NCI-H128 (cell line): ENCODE measurements at regions not wholly inside any gene's neighbourhood (a gene's known extent, or its start where the extent isn't known, plus 50 kb on each side); places are given as distances from the start of the nearest gene placed in this dataset.
"Not testable (repeated sequence)": the region's sequence is repeated elsewhere in the genome, so short reads cannot be mapped to it uniquely, and the experiment has no call there.

Experiments used
- DNase-seq: peaks from one replicate; lab custom pipeline; 2025; ENCODE audit not compliant: unreplicated experiment; lab: John Stamatoyannopoulos, UW

DNA sequence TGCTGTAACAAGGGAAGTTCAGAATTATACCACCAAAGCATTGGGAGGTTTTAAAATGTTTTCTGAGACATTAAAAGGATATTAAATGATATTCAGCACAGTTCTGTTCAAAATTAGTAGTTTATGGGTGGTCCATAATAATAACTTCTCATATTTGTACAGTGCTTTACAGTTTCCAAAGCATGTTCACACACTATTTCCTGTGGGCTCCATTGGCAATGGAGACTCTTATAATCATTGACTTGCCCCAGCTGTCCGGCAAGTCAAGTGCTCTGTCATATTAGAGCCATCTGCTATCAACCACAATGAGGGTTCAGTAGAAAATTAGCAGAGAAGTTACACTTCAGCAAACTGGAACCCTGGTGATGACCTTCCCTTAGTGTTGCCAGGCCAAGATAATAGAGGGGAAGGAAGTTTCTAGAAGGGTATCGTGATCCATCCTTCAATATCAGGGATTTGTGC lies 526.6 kb upstream of the CCDC196 start:
- DNase-seq, result no peak

DNA sequence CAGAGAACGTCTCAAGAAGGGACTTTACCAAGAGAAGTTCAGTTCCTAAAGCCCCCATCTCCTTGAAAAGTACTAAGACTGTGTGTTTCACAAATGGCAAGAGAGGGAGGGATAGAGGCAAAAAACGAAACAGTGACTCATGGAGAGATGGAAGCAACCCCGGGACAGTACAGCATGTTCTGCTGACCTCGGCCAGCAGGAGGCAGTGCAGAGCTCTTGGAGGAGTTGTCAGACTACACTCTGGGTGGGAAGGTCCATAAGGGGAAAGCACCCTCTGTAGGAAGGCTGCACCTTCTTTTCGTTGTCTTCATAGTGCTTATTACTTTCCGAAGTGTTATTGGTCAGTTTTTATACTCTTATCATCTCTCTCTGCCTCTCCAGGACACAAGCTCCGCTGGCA lies 525.2 kb upstream of the CCDC196 start:
- no peak for DNase-seq

DNA sequence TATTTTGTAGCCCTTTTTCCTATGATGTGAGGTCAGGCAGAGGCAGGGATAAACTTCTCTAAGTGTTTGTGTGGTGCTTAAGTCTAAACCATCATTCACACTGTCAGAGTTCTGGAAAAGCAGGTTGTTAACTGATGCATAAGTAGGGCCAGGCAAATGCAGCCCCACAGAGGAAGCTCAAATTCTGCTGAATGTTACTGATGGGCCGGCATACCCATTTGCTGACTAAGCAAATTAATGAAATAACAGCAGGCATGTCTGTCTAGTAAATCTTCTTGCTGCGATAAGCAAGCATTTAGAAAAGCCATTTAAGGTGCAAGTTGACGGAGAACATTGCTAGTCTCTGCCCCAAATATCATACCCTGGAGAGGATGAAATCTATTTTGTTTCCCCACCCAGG lies 523.2 kb upstream of the CCDC196 start:
- DNase-seq, result no peak

DNA sequence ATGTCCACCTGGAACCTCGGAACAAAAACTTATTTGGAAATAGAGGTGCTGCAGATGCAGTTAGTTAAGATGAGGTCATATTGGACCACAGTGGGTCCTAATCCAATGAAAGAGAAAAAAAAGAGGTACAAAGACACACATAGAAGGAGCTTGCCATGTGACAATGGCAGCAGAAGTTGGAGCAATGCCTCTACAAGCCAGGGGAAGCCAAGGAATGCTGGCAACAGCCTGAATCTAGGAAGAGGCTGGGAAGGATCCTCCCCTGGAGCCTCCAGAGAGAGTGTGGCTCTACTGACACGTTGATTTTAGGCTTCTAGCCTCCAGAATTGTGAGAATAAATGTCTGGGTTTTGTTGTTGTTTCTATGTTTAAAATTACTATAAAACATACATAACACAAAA lies 521.8 kb upstream of the CCDC196 start:
- DNase-seq, result no peak

DNA sequence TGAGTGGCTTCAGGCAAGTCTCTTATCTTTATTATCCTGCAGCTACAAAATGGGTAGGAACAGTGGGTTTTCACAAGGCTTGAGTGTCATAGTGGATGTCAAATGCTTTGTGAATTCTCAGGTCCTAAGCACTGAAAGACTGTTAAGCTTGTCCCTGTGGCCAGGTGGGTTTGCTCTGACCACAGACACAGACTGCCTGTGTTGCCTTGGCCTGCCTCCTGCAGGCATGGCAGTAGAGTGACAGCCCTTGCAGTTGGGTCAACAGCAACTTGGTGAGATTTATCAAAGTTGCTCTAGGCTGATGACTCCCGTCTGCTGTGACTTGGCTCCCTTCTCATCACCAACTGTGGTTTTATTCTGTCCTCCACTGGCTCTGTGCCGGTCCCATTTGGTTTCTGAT lies 520.0 kb upstream of the CCDC196 start:
- no peak for DNase-seq

DNA sequence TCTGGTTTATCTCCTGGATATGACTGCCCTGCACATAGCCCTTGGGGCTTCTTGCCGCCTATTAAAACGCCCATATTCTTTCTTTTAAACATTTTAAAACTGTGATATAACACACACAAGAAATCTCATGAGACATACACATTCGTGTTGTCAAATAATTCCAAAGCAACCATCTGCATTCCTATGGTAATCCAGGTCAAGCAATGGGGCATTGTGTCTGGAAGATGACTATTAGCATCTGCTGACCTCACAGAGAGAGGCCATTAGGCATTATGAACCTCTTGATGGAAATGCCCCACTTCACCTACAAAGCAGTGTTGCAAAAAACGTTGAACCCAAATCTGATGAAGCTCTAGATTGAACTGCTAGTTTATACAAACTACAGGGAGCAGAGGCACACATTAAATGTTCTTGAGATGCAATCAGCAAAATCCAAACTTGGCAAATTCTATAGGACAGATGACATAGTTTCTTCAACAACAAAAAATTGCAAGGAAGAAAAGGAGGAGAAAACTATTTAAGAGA lies 513.8 kb upstream of the CCDC196 start:
- no peak for DNase-seq

DNA sequence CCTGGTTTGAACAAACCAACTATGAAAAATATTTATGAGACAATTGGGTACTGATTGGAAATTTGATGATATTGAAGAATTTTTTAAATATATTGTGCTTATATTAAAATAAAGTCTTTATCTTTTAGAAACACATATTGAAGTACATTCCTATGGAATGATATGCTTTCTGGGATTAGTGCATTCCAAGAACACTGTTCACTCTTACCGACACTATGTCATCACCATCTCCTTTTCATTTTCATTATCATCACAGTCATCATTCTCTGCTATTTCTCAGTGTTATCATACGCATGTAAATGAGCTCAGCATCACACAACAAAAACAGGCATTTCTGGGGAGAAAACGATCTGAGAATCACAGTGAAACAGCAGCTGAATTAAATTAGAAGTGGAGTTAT lies 513.3 kb upstream of the CCDC196 start:
- DNase-seq, result no peak

DNA sequence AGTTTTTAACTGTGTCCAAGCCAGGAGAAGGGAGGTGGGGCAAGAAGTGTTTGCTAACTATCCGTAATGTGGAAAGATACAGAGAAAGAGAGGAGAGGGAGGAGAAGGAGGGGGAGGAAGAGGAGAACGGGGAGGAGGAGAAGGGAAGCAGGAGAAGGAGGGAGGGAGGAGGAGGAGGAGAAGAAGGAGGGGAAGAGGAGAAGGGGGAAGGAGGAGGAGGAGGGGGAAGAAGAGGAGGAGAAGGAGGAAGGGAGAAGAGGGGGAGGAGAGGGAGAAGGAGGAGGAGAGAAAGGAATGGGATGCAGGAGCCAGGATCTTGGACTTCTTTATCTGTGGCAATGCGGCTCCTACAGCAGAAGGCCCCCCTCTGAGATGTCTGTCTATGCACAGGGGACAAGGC lies 510.3 kb upstream of the CCDC196 start:
- DNase-seq, result no peak

DNA sequence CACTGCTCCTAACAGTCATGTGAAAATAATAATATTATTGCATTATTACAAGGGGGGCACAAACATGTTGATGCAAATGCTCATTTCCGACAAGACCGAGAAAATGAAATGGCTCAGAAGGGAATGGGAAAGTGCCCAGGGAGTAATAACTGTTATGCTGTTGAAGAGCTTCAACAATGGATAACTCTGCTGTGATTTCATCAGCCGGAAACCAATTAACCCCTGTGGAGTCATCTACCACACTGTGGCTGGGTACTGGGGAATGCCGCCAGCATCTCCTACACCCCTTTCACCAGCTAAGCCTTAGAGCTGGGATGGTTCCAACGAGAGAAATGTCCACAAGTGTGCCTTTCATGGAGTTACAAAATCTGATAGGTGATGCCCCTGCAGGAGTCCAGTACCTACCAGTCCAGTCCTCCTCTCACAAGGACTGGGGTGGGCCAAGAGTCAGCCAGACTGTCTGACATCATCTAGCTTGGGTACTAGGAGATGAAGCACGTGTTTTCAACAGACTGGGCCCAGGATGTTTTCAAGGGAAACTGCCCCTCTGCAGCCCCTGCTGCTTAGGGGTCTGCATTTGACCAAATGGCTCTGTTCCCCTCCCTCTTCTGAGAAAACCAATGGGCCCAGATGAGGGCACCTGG lies 509.3 kb upstream of the CCDC196 start:
- DNase-seq, result no peak

DNA sequence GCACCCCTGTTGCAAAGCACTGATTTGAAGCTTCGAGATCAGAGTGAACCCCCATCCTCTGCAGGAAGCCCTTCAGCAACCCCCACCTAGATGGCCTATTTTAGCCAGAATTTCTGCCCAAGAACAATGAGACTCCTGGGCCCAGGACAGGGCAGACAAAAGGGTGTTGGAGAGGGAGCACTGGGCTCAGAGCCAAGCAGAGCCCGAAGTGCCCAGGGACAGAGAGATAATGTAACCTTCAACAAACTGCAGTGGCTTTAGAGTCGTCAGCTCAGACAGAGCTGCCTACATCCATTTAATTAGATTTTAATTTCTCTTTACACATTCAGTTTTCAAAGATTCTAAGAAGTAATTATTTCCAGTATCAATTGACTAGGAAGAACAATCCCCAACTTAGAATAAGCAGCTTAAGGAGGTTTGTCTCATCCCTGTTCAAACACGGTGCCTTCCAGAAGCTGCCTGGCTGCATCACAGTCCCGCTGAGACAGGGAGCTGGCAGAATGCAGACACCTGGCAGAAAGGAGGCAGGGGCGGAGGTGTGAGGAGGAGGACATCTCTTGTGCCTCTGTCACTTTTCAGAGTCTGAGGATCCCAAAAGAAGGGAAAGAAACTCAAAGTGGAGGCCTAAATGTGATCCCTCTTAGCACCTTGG lies 504.9 kb upstream of the CCDC196 start:
- DNase-seq, result no peak

DNA sequence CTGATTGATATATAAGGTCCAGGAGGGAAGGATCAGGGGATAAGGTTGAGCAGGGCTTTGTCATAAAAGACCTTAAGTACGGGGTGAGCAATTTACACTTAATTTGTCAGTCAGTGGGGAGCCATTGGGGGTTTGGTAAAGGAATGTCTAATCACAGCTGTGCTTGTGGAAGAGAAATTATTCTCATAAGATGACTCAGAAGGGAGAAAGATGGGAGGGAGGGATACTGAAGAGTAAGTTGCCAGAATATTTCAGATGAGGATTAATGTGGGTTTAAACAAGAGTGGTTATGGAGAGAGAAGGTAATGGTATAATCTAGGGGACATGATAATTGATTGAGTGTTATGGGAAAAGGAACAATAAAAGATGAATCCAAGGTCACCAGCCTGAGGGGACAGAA lies 500.1 kb upstream of the CCDC196 start:
- DNase-seq, result no peak

DNA sequence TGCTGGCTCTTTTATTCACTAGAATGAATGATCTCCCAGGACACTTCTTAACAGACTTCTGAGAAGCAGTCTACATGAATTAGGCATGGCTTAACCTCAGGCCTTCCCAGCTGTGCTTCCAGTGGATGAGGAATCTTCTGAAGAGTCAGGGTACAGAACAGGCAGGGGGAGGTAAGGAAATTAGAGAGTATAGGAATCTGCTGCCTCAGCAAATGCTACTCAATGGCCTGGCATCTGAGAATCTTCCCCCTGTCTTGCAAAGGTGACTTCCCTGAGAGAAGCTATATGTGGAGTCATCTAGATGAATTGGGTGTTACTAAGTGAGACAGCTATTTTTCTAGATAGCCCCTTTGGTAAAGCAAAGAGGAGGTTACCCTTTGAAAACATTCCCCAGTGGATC lies 496.2 kb upstream of the CCDC196 start:
- DNase-seq, result no peak

DNA sequence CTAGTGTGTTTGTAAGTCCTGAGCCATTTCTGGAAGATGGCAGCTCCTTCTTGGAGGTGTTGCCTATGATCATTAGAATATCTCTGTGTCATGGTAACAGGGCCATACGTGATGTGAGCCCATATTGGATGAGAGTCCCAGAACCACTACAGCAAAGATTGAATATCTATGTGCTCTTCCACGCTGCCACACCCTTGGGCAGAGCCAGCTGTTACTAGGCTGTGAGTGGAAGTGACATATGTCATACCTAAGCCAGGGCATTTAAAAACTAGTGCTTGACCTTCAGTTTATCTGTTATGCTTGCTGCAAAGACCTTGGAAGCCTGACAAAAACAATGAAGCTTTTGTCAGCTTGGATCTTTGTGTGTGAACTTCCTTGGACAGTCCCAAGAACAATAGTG lies 495.1 kb upstream of the CCDC196 start:
- DNase-seq, result no peak

DNA sequence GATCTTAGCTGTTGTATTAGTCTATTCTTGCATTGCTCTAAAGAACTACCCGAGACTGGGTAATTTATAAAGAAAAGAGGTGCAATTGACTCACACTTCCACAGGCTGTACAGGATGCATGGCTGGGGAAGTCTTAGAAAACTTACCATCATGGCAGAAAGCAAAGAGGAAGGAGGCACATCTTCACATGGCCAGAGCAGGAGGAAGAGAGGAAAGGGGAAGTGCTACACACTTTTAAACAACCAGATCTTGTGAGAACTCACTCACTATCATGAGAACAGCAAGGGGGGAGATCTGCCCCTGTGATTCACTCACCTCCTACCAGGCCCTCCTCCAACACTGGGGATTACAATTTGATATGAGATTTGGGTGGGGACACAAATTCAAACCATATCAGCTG lies 494.2 kb upstream of the CCDC196 start:
- not testable (repeated sequence) for DNase-seq

DNA sequence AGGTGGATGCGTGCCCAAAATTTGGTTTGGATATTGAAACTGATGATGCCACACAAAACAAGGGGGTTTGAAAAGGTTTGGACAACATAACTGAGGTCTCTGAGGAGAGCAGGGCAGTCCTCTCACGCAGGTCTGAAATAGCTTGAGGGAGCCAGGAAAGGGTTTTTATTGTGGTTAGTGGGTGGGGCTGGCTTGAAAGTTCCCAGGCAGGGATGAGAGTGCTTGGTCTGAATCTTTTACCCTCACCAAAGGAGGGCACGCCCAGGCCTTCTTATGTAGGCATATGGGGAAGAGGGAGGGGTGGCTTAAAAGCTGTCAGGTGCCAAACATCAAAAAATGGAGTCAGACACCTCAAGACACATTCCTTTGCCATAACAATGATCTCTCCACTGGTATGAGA lies 493.1 kb upstream of the CCDC196 start:
- DNase-seq, result no peak

DNA sequence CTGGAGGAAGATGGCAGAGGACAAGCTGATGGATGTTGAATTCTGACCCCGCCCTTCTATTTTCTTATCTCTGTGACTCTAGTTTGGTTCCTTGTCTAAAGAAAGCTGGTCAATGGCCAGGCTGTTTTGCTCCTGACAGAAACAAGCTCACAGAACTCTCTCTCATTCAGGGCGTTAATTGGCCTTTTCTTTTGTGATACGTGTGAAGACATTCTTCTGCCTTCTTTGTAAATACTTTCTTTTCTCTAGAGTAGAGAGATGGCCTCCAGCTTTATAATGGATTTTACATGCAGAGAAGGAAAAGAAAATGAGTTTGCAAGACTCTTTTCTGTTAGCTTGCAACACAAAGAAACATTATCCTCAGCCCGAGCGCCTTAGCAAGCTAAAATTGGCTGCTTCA lies 492.2 kb upstream of the CCDC196 start:
- DNase-seq, result no peak

DNA sequence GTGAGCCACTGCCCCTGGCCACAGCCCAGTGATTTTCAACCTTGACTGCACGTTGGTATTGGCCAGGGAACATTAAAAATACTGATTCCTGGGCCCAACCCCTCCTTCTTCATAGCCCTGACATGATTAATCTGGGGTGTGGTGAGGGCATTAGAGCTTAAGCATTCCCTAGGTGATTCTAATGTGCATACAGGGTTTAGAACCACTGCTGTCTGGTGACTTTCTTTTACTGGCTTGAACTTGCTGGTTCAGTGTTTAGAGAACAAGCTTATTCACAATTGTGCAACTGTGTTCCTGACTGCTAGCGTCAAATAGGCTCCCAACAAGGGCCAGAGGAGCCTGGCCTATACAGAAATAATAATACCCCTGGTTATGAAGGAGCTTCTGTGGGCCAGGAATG lies 488.8 kb upstream of the CCDC196 start:
- DNase-seq, result no peak

DNA sequence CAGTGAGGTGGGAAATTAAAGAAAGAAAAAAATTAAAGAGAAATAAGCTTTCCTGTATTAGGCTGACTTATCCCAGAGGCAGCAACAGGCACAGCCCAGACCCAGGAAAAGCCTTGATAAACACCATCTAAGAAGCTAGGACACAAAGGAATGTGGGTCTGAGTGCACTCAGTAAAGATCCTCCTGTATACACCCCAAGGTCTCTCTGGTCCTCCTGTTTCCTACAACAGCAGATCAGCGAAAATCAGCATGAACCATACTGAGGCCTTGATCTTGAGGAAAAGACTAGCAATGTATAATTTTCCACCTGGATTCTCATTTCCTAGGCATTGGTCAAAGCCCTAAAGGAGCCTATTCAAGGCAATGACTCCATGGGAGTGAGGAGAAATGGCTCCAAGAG lies 486.3 kb upstream of the CCDC196 start:
- no peak for DNase-seq

DNA sequence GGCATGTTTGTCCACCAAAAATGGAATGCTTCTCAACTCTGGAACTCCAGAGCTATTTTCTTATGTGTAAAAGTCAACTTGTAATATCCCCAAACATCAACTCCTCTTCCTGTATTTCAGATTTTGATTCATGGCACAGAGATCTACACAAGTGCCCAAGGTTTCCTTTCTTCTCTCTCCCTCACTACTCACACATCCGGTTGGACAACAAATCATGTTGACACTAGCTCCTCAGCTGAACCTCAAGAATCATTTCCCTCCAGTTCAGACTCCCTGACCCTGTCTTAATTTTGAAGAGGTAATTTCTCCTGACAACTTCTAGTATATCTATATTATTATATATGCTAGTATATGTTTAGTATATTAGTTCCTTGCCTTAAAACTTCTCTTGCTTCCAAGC lies 485.4 kb upstream of the CCDC196 start:
- DNase-seq, result no peak

DNA sequence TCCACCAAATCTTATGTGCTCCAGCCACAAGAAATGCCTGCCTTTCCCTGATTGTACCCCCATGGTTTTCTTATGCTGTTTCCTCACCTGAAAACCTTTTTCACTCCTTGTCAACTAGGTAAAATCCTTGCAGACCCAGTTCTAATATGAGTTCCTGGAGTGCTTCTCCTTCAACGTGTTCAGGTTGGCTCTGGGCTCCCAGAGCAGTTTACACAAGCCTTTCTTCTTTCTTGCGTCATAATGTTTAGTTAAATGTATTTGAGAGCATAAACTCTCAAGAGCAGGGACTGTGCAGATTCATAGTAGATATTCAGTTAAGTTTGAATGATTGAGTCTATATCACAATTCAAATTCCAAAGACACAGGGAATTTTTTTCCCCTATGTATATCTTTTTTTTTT lies 484.8 kb upstream of the CCDC196 start:
- DNase-seq, result no peak

DNA sequence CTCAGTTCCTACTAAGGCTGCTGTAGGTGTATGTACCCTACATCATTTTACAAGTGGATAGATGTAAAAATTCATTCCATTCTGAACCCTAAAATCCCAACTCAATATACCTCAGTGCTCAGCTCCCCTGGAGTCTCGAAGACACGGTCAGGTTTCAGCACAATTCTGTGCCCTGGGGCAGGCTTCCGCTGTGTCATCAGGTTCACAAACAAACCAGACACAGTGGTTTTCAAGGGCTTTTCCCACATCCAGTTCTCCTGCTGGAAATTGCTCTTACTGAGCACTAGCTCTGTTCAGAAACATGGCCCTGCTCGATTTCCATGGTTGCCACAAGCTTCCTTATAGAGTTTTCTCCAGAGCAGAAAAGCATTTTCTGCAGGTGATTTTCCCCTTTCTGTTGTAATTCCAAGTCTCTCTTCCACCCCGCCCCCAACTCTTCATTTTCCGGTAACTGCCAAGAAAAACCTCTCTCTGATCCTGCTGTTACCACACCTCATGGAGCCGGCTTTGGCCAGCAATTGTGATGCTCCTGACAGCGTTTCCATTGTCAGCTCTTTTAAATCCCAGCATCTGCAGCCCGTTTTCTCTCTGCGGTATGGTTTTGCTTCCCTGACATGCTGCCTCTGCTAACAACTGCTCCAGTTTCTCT lies 483.0 kb upstream of the CCDC196 start:
- no peak for DNase-seq

DNA sequence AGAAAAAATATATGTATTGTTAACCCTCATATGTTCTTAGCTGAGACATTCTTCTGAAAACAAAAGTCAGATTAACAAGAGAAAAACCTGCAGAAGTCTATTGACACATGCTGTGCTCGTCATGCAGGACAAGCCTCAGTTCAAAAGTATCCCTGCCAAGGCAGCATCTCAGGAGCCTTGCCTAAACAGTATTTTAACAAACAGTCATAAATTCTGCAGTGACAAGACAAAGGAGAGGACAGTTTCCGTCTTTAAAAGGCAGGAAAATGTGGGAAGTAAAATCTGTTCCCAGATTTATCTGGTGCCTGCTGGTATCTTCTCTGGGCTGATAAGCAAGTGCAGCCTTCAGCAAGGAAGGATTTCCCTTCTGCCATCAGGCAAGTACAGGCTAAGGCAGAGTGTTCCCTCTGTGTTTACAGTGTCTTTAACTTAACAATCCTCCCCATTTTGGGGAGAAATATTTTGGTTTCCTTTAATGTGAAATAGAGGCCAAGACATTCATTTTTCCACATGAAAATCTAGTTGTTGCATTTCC lies 480.2 kb upstream of the CCDC196 start:
- no peak for DNase-seq
